ENCODE measurements at regions not wholly inside any gene's neighbourhood (a gene's known extent, or its start where the extent isn't known, plus 50 kb on each side); places are given as distances from the start of the nearest gene placed in this dataset.
"Not testable (repeated sequence)": the region's sequence is repeated elsewhere in the genome, so short reads cannot be mapped to it uniquely, and the experiment has no call there.

GRCh38 chr2:49861821-49862220 lies 707.5 kb upstream of the FSHR start:
- WGBS: 88% methylated on average over 2 of the region's 2 CpGs
- no peak overlapping the region for H3K27ac ChIP-seq (ENCODE audit: low read depth in 1 of 2, low read length in 1 of 2)
- DNase-seq (ENCODE audit: low read depth in 6 of 9, low spot score in 9 of 9): no peak
- no peak overlapping the region for H3K4me3 ChIP-seq (ENCODE audit: low read length in 2 of 2)
- H3K36me3 ChIP-seq (ENCODE audit: control insufficient read depth in 2 of 2, insufficient read depth in 2 of 2, low read length in 1 of 2): no peaks in the 10 kb centered on the region
- no peaks in the 10 kb centered on the region for H3K27me3 ChIP-seq (ENCODE audit: control insufficient read depth in 2 of 2, insufficient read depth in 1 of 2, low read length in 1 of 2)
- H3K4me1 ChIP-seq (ENCODE audit: control insufficient read depth in 2 of 2, insufficient read depth in 2 of 2, low read length in 2 of 2): no peaks in the 10 kb centered on the region
- no peaks in the 10 kb centered on the region for H3K9me3 ChIP-seq (ENCODE audit: control insufficient read depth in 2 of 2, insufficient read depth in 1 of 2, low read length in 1 of 2)

- Histone ChIP-seq H3K4me1 (ENCODE audit: control insufficient read depth in 2 of 2, insufficient read depth in 2 of 2, low read length in 2 of 2) (no peaks in the 10 kb centered on the region), H3K4me3 (ENCODE audit: low read length in 2 of 2) (no peak overlapping the region), H3K27ac (ENCODE audit: low read depth in 1 of 2, low read length in 1 of 2) (no peak overlapping the region), H3K36me3 (ENCODE audit: control insufficient read depth in 2 of 2, insufficient read depth in 2 of 2, low read length in 1 of 2) (no peaks in the 10 kb centered on the region), H3K27me3 (ENCODE audit: control insufficient read depth in 2 of 2, insufficient read depth in 1 of 2, low read length in 1 of 2) (no peaks in the 10 kb centered on the region), H3K9me3 (ENCODE audit: control insufficient read depth in 2 of 2, insufficient read depth in 1 of 2, low read length in 1 of 2) (no peaks in the 10 kb centered on the region)
- no peak for DNase-seq (ENCODE audit: low read depth in 6 of 9, low spot score in 9 of 9)
- WGBS: 95% methylated on average over 2 of the region's 2 CpGs
Observed at GRCh38 chr2:49860834-49861233, 706.5 kb upstream of the FSHR start.

GRCh38 chr2:49860170-49860569 lies 705.9 kb upstream of the FSHR start:
- Histone ChIP-seq H3K4me3 (ENCODE audit: low read length in 2 of 2) (no peak overlapping the region), H3K9me3 (ENCODE audit: control insufficient read depth in 2 of 2, insufficient read depth in 1 of 2, low read length in 1 of 2) (no peaks in the 10 kb centered on the region), H3K36me3 (ENCODE audit: control insufficient read depth in 2 of 2, insufficient read depth in 2 of 2, low read length in 1 of 2) (no peaks in the 10 kb centered on the region), H3K27ac (ENCODE audit: low read depth in 1 of 2, low read length in 1 of 2) (no peak overlapping the region), H3K4me1 (ENCODE audit: control insufficient read depth in 2 of 2, insufficient read depth in 2 of 2, low read length in 2 of 2) (no peaks in the 10 kb centered on the region), H3K27me3 (ENCODE audit: control insufficient read depth in 2 of 2, insufficient read depth in 1 of 2, low read length in 1 of 2) (no peaks in the 10 kb centered on the region)
- 87% methylated on average over 2 of the region's 2 CpGs for WGBS
- no peak for DNase-seq (ENCODE audit: low read depth in 6 of 9, low spot score in 9 of 9)

- H3K36me3 ChIP-seq (ENCODE audit: control insufficient read depth in 2 of 2, insufficient read depth in 2 of 2, low read length in 1 of 2): no peaks in the 10 kb centered on the region
- WGBS: 91% methylated on average over 2 of the region's 2 CpGs
- no peak for DNase-seq (ENCODE audit: low read depth in 6 of 9, low spot score in 9 of 9)
- H3K9me3 ChIP-seq (ENCODE audit: control insufficient read depth in 2 of 2, insufficient read depth in 1 of 2, low read length in 1 of 2): no peaks in the 10 kb centered on the region
- no peak overlapping the region for H3K4me3 ChIP-seq (ENCODE audit: low read length in 2 of 2)
- no peak overlapping the region for H3K27ac ChIP-seq (ENCODE audit: low read depth in 1 of 2, low read length in 1 of 2)
- no peaks in the 10 kb centered on the region for H3K27me3 ChIP-seq (ENCODE audit: control insufficient read depth in 2 of 2, insufficient read depth in 1 of 2, low read length in 1 of 2)
- no peaks in the 10 kb centered on the region for H3K4me1 ChIP-seq (ENCODE audit: control insufficient read depth in 2 of 2, insufficient read depth in 2 of 2, low read length in 2 of 2)
Observed at GRCh38 chr2:49858657-49859056, 704.3 kb upstream of the FSHR start.

- no peak overlapping the region for H3K4me3 ChIP-seq (ENCODE audit: low read length in 2 of 2)
- no peaks in the 10 kb centered on the region for H3K27me3 ChIP-seq (ENCODE audit: control insufficient read depth in 2 of 2, insufficient read depth in 1 of 2, low read length in 1 of 2)
- 94% methylated on average over 3 of the region's 3 CpGs for WGBS
- H3K36me3 ChIP-seq (ENCODE audit: control insufficient read depth in 2 of 2, insufficient read depth in 2 of 2, low read length in 1 of 2): no peaks in the 10 kb centered on the region
- H3K27ac ChIP-seq (ENCODE audit: low read depth in 1 of 2, low read length in 1 of 2): no peak overlapping the region
- no peak for DNase-seq (ENCODE audit: low read depth in 6 of 9, low spot score in 9 of 9)
- H3K9me3 ChIP-seq (ENCODE audit: control insufficient read depth in 2 of 2, insufficient read depth in 1 of 2, low read length in 1 of 2): no peaks in the 10 kb centered on the region
- no peaks in the 10 kb centered on the region for H3K4me1 ChIP-seq (ENCODE audit: control insufficient read depth in 2 of 2, insufficient read depth in 2 of 2, low read length in 2 of 2)
Observed at GRCh38 chr2:49858113-49858490, 703.8 kb upstream of the FSHR start.

GRCh38 chr2:49857371-49858112 lies 703.2 kb upstream of the FSHR start:
- no peak for DNase-seq (ENCODE audit: low read depth in 6 of 9, low spot score in 9 of 9)
- H3K4me1 ChIP-seq (ENCODE audit: control insufficient read depth in 2 of 2, insufficient read depth in 2 of 2, low read length in 2 of 2): no peaks in the 10 kb centered on the region
- H3K27ac ChIP-seq (ENCODE audit: low read depth in 1 of 2, low read length in 1 of 2): no peak overlapping the region
- no peaks in the 10 kb centered on the region for H3K9me3 ChIP-seq (ENCODE audit: control insufficient read depth in 2 of 2, insufficient read depth in 1 of 2, low read length in 1 of 2)
- no peaks in the 10 kb centered on the region for H3K36me3 ChIP-seq (ENCODE audit: control insufficient read depth in 2 of 2, insufficient read depth in 2 of 2, low read length in 1 of 2)
- 95% methylated on average over 2 of the region's 2 CpGs for WGBS
- H3K4me3 ChIP-seq (ENCODE audit: low read length in 2 of 2): no peak overlapping the region
- H3K27me3 ChIP-seq (ENCODE audit: control insufficient read depth in 2 of 2, insufficient read depth in 1 of 2, low read length in 1 of 2): no peaks in the 10 kb centered on the region

GRCh38 chr2:49845671-49846070 lies 691.4 kb upstream of the FSHR start:
- Histone ChIP-seq H3K4me3 (ENCODE audit: low read length in 2 of 2) (no peak overlapping the region), H3K27ac (ENCODE audit: low read depth in 1 of 2, low read length in 1 of 2) (no peak overlapping the region), H3K9me3 (ENCODE audit: control insufficient read depth in 2 of 2, insufficient read depth in 1 of 2, low read length in 1 of 2) (no peaks in the 10 kb centered on the region), H3K4me1 (ENCODE audit: control insufficient read depth in 2 of 2, insufficient read depth in 2 of 2, low read length in 2 of 2) (no peaks in the 10 kb centered on the region), H3K36me3 (ENCODE audit: control insufficient read depth in 2 of 2, insufficient read depth in 2 of 2, low read length in 1 of 2) (no peaks in the 10 kb centered on the region), H3K27me3 (ENCODE audit: control insufficient read depth in 2 of 2, insufficient read depth in 1 of 2, low read length in 1 of 2) (no peaks in the 10 kb centered on the region)
- no peak for DNase-seq (ENCODE audit: low read depth in 6 of 9, low spot score in 9 of 9)
- WGBS: 60% methylated on average over 4 of the region's 4 CpGs

GRCh38 chr2:49845021-49845420 lies 690.7 kb upstream of the FSHR start:
- H3K27me3 ChIP-seq (ENCODE audit: control insufficient read depth in 2 of 2, insufficient read depth in 1 of 2, low read length in 1 of 2): no peaks in the 10 kb centered on the region
- no peaks in the 10 kb centered on the region for H3K4me1 ChIP-seq (ENCODE audit: control insufficient read depth in 2 of 2, insufficient read depth in 2 of 2, low read length in 2 of 2)
- no peaks in the 10 kb centered on the region for H3K36me3 ChIP-seq (ENCODE audit: control insufficient read depth in 2 of 2, insufficient read depth in 2 of 2, low read length in 1 of 2)
- DNase-seq (ENCODE audit: low read depth in 6 of 9, low spot score in 9 of 9): no peak
- H3K9me3 ChIP-seq (ENCODE audit: control insufficient read depth in 2 of 2, insufficient read depth in 1 of 2, low read length in 1 of 2): no peaks in the 10 kb centered on the region
- no peak overlapping the region for H3K4me3 ChIP-seq (ENCODE audit: low read length in 2 of 2)
- H3K27ac ChIP-seq (ENCODE audit: low read depth in 1 of 2, low read length in 1 of 2): no peak overlapping the region

- not testable (repeated sequence) for H3K27ac ChIP-seq (ENCODE audit: low read depth in 1 of 2, low read length in 1 of 2); H3K4me1 ChIP-seq (ENCODE audit: control insufficient read depth in 2 of 2, insufficient read depth in 2 of 2, low read length in 2 of 2); H3K4me3 ChIP-seq (ENCODE audit: low read length in 2 of 2); H3K36me3 ChIP-seq (ENCODE audit: control insufficient read depth in 2 of 2, insufficient read depth in 2 of 2, low read length in 1 of 2); H3K27me3 ChIP-seq (ENCODE audit: control insufficient read depth in 2 of 2, insufficient read depth in 1 of 2, low read length in 1 of 2); H3K9me3 ChIP-seq (ENCODE audit: control insufficient read depth in 2 of 2, insufficient read depth in 1 of 2, low read length in 1 of 2); DNase-seq (ENCODE audit: low read depth in 6 of 9, low spot score in 9 of 9)
- WGBS: 97% methylated on average over 6 of the region's 6 CpGs
Observed at GRCh38 chr2:49844113-49844512, 689.8 kb upstream of the FSHR start.

GRCh38 chr2:49843314-49843713 lies 689.0 kb upstream of the FSHR start:
- WGBS: 93% methylated on average over 2 of the region's 2 CpGs
- no peaks in the 10 kb centered on the region for H3K9me3 ChIP-seq (ENCODE audit: control insufficient read depth in 2 of 2, insufficient read depth in 1 of 2, low read length in 1 of 2)
- H3K36me3 ChIP-seq (ENCODE audit: control insufficient read depth in 2 of 2, insufficient read depth in 2 of 2, low read length in 1 of 2): no peaks in the 10 kb centered on the region
- DNase-seq (ENCODE audit: low read depth in 6 of 9, low spot score in 9 of 9): no peak
- no peaks in the 10 kb centered on the region for H3K4me1 ChIP-seq (ENCODE audit: control insufficient read depth in 2 of 2, insufficient read depth in 2 of 2, low read length in 2 of 2)
- H3K27ac ChIP-seq (ENCODE audit: low read depth in 1 of 2, low read length in 1 of 2): no peak overlapping the region
- no peaks in the 10 kb centered on the region for H3K27me3 ChIP-seq (ENCODE audit: control insufficient read depth in 2 of 2, insufficient read depth in 1 of 2, low read length in 1 of 2)
- no peak overlapping the region for H3K4me3 ChIP-seq (ENCODE audit: low read length in 2 of 2)

All from thymus (tissue), 11 donors.